ENCODE measurements at regions not wholly inside any gene's neighbourhood (a gene's known extent, or its start where the extent isn't known, plus 50 kb on each side); places are given as distances from the start of the nearest gene placed in this dataset.

- no peak for DNase-seq
- H3K9me3 ChIP-seq (replicated peaks), result peaks cover 12% of the 10 kb centered on the region
Measured at GRCh38 chr10:120719333-120719732, 131.8 kb upstream of the WDR11 start.

GRCh38 chr10:120727001-120727400 is 124.2 kb upstream of the WDR11 start:
- H3K27ac ChIP-seq (replicated peaks), result no peak overlapping the region
- H3K9me3 ChIP-seq (replicated peaks), result no peaks in the 10 kb centered on the region
- no peak for TF ChIP-seq CTCF (IDR thresholded peaks at IDR 0.05; ENCODE audit: borderline replicate concordance)
- no peaks in the 10 kb centered on the region for H3K4me1 ChIP-seq
- H3K4me3 ChIP-seq, result no peak overlapping the region
- H3K27me3 ChIP-seq (ENCODE audit: low read depth), result no peaks in the 10 kb centered on the region
- no peak for DNase-seq
- H3K36me3 ChIP-seq, result no peaks in the 10 kb centered on the region
- intact Hi-C loops (cut with micrococcal nuclease), result no loop called here

More at GRCh38 chr10:120719333-120719732, 131.8 kb upstream of the WDR11 start:
- no peaks in the 10 kb centered on the region for H3K4me1 ChIP-seq
- TF ChIP-seq CTCF (IDR thresholded peaks at IDR 0.05; ENCODE audit: borderline replicate concordance), result no peak
- no peaks in the 10 kb centered on the region for H3K36me3 ChIP-seq
- H3K27me3 ChIP-seq (ENCODE audit: low read depth), result no peaks in the 10 kb centered on the region
- H3K4me3 ChIP-seq, result no peak overlapping the region
- H3K27ac ChIP-seq (replicated peaks), result no peak overlapping the region
- intact Hi-C loops (cut with micrococcal nuclease), result no loop called here

GRCh38 chr10:120729547-120729946 is 121.6 kb upstream of the WDR11 start:
- Histone ChIP-seq H3K4me3 (no peak overlapping the region), H3K4me1 (no peaks in the 10 kb centered on the region), H3K27me3 (ENCODE audit: low read depth) (no peaks in the 10 kb centered on the region), H3K27ac (replicated peaks) (no peak overlapping the region), H3K9me3 (replicated peaks) (no peaks in the 10 kb centered on the region), H3K36me3 (no peaks in the 10 kb centered on the region)
- intact Hi-C loops (cut with micrococcal nuclease), result no loop called here
- DNase-seq, result no peak
- no peak for TF ChIP-seq CTCF (IDR thresholded peaks at IDR 0.05; ENCODE audit: borderline replicate concordance)

- Histone ChIP-seq H3K9me3 (replicated peaks) (no peaks in the 10 kb centered on the region), H3K27me3 (ENCODE audit: low read depth) (peaks cover 9% of the 10 kb centered on the region), H3K36me3 (no peaks in the 10 kb centered on the region), H3K27ac (replicated peaks) (no peak overlapping the region), H3K4me3 (no peak overlapping the region), H3K4me1 (no peaks in the 10 kb centered on the region)
- intact Hi-C loops (cut with micrococcal nuclease), result no loop called here
- no peak for TF ChIP-seq CTCF (IDR thresholded peaks at IDR 0.05; ENCODE audit: borderline replicate concordance)
- no peak for DNase-seq
Measured at GRCh38 chr10:120732067-120732466, 119.1 kb upstream of the WDR11 start.

DNA sequence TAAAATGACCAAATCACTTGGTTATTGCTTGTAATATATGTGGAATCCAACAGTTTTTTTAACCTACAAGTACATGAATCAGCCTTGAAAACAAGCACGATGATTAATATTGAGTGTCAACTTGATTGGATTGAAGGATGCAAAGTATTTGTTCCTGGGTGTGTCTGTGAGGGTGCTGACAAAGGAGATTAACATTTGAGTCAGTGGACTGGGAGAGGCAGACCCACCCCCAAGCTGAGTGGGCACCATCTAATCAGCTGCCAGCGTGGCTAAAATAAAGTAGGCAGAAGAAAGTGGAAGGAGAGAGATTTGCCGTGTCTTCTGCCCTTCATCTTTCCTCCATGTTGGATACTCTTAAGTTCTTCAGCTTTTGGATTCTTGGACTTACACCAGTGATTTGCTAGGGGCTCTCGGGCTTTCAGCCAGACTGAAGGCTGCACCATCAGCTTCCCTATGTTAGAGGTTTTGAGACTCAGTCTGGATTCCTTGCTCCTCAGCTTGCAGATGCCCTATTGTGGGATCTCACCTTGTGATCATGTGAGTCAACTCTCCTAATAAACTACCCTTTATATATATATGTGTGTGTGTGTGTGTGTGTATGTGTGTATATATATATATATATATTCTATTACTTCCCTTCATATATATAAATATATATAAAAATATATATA is 118.4 kb upstream of the WDR11 start:
- Histone ChIP-seq H3K4me1 (no peaks in the 10 kb centered on the region), H3K27me3 (ENCODE audit: low read depth) (peaks cover 13% of the 10 kb centered on the region), H3K27ac (replicated peaks) (no peak overlapping the region), H3K4me3 (no peak overlapping the region), H3K9me3 (replicated peaks) (no peaks in the 10 kb centered on the region), H3K36me3 (no peaks in the 10 kb centered on the region)
- DNase-seq, result no peak
- intact Hi-C loops (cut with micrococcal nuclease), result no loop called here
- no peak for TF ChIP-seq CTCF (IDR thresholded peaks at IDR 0.05; ENCODE audit: borderline replicate concordance)

All from left ventricle myocardium inferior (tissue), 1 donor.